DMS53 (cell line): ENCODE measurements at regions not wholly inside any gene's neighbourhood (a gene's known extent, or its start where the extent isn't known, plus 50 kb on each side); places are given as distances from the start of the nearest gene placed in this dataset.

Source experiments
- DNase-seq: peaks from one replicate; lab custom pipeline; 2025; lab: John Stamatoyannopoulos, UW

DNA sequence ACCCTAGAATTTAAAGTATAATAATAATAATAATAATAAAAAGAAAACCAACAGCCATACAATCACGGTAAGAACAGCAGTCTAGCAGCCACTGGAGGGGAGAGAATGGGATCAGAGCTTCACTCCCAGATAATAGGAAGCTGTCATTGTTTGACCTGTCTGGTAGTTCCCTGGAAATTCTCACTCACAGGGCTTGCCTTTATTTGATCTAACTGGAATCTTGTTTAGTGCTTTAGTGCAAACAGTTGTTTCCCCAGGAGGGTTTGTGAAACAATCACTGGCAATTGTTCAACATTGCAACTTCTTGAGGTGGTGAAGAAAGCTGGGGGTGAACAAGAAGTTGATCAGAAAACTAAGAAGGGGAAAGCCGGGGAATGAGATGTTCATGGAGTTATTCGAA is 68.7 kb upstream of the PTCSC3 start:
- no peak for DNase-seq

DNA sequence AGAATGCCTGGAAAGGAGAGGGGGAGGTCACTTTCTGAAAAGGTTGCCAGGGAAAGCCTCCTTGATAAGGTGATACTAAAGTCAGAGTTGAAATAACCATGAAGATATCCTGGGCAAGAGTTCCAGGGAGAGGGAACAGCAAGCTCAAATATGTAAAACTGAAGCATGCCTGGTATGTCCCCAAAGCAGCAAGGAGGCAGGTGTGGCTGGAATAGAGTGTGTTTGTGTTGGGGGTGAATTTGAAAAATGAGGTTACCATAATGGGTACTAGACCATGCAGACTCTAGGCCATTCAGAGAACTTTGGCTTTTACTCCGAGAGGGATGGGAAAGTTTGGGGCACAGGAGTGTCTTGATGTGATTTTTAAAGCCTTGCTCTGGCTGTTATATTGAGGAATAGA is 66.7 kb upstream of the PTCSC3 start:
- DNase-seq = no peak

DNA sequence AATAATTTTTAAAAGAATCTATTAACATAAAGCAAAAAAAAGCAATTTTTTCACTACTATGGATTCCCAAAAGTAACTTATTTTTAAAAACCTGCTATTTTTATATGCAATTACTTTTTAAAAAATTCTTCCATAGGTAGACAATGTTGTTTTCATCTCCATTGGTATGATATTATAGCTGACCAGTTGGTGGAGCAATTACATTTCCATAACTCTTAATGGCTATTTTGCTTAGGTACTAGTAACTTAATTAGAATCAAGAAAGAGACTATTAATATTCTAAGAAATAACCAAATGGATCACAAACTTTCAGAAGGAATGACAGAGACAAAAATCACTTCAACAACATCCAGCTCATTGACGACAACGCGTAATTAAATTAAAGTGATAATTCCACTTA is 64.7 kb upstream of the PTCSC3 start:
- DNase-seq = peak; percentile 37

DNA sequence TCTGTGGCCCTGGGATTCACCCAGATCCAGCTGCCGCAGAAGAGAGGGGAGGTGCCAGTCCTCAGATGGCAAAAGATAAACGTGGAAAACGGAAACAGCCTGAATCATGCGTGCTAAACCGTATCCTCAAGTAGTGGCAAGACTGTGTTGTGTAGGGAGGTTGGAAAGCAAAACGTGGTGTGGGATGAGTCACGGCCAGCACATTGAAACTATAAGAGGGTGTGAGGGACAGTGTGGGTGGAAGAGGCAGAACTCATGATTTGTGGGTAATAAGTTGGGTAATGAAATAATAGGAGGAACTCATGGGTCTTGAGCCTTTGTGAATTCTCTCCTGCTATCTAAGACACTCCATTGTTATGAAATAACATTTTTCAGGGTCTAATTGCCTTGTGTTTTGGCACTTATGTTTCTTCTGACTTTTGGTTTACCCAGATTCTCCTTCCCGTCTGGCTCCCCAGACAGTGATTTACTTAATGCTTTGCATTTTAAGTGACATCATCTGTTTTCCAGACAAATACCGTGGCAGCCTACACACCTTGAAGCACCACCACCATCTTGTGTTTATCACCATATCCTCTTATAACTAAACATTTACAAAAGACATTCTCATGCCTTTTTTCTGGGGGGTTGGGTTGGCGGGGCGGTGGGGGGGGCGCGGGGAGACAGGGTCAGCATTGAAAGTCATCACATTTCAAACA is 62.3 kb upstream of the PTCSC3 start:
- DNase-seq = peak; percentile 95

DNA sequence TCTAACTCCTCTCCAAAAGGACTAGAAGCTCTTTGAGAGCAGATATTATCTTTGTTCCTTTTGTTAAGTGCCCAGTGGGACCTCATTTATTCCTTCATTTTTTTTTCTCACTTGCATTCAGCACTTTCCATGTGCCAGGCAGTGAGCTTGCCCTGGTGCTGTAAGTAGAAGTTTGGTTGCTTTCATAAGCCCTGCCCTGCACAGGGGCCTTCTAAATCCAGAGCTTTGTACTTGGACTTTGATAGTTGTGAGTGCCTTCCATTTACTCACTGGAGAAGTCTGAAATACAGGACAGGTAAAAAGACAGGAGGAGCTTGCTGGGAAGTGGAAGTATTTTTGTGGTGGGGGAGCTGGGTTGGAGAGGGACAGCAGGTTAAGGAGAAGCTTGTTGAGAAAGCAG is 56.7 kb upstream of the PTCSC3 start:
- DNase-seq = no peak

DNA sequence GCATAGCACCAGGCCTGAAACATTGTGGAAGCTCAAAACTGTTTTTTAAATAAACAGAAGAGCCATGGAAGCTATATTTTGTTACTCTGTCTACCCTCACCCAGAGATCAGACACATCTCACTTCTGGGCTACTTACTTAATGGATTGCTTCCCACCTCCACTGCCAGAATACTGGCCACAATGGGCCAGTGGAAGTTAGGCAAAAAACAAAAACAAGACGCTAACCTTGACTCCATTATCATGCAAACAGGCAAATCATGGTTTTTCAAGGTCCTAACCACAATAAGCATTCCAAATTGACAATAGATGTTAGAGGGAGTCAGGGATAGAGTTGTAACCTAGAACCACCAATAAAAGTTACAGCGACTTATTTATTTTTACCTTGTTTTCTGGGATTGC is 52.7 kb upstream of the PTCSC3 start:
- DNase-seq = no peak

DNA sequence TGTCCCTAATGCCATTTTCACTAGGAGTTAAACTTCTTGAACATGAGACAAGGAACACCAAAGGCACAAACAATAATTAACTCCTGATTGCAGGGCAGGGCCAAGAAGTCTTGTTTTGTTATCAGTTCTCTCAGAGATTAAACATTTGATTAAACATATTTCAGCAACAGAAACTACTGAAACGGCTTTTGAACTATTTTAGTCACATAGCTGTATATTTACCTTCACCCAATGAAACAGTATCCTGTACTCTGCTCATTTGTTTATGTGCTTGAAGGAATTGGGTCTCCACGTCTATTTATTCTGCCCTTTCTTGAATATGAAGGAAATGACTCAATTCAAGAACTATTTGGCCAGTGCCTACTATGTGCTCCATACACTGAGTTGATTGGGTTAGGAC is 51.3 kb upstream of the PTCSC3 start:
- no peak for DNase-seq

DNA sequence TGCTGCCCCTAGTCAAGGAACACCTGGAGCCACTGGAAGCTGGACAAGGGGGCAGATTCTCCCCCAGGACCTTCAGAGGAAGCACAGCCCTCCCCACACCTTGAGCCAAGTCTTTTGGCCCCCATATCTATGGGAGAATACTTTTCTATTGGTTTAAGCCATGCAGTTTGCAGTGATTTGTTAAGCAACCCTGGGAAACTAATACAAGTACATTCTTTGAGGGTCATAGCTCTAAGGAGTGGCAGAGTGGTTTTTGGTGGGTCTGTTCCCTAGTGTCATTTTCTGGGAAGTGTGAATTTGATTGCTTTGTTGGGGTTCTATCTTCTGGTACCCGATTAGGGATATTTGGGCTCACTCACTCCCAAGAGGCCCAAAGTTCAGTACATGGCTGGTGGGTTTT is 50.8 kb upstream of the PTCSC3 start:
- no peak for DNase-seq
